B cell (primary cell): ENCODE measurements at regions not wholly inside any gene's neighbourhood (a gene's known extent, or its start where the extent isn't known, plus 50 kb on each side); places are given as distances from the start of the nearest gene placed in this dataset.
"Not testable (repeated sequence)": the region's sequence is repeated elsewhere in the genome, so short reads cannot be mapped to it uniquely, and the experiment has no call there.

Experiments
- ATAC-seq: fragments of 200-7000 bp; cut with Tn5 transposase; one replicate; pipeline ENCODE4 v1.10.0; 2021; ENCODE audit warnings: low read depth, mild to moderate bottlenecking, moderate number of reproducible peaks, moderate library complexity
- CTCF ChIA-PET: fragments of 350-600 bp; sonication (Branson Sonifier 250); formaldehyde crosslinking; loops from one replicate; lab custom pipeline; 2021; ENCODE audit warnings: antibody characterized with exemption, inconsistent platforms; lab: Charles Lee
- POLR2A ChIA-PET: fragments of 350-600 bp; sonication (Branson Sonifier 250); formaldehyde crosslinking; loops from one replicate; lab custom pipeline; 2021; ENCODE audit warnings: antibody characterized with exemption; lab: Charles Lee
- DNase-seq: peaks from one replicate; pipeline ENCODE4 v3.0.0; 2013
- H2AFZ ChIP-seq: 2 replicates; pipeline ENCODE4 v1.6.1; 2012; ENCODE audit warnings: mild to moderate bottlenecking, low read depth, low read length; ENCODE audit not compliant: insufficient read depth, poor library complexity, severe bottlenecking
- H3K27ac ChIP-seq, 2 donors: 1 replicate in 1 of 2; 2 replicates in 1 of 2; pipeline ENCODE4 v1.5.1; 2012 to 2013; ENCODE audit warnings: low read length in 2 of 2, mild to moderate bottlenecking in 2 of 2, moderate library complexity in 1 of 2
- H3K27me3 ChIP-seq, 4 experiments: fragments of 200-600 bp in 1 of 4; sonication (generic) in 1 of 4; replicated peaks in 1 of 4; 1 replicate in 2 of 4; 2 replicates in 2 of 4; pipeline versions ENCODE4 v1.6.1 to v1.7.0; 2013 to 2016; ENCODE audit warnings: low read length in 3 of 4, mild to moderate bottlenecking in 2 of 4, mixed read lengths in 1 of 4, moderate library complexity in 1 of 4; ENCODE audit not compliant: insufficient read depth in 4 of 4, control insufficient read depth in 3 of 4; ENCODE audit errors: control extremely low read depth in 1 of 4
- H3K36me3 ChIP-seq, 2 experiments: replicated peaks in 1 of 2; 1 replicate in 1 of 2; 2 replicates in 1 of 2; pipeline versions ENCODE4 v1.6.1 to v1.7.1; 2013; ENCODE audit warnings: low read length in 1 of 2; ENCODE audit not compliant: insufficient read depth in 2 of 2, control insufficient read depth in 1 of 2; ENCODE audit errors: control extremely low read depth in 1 of 2, extremely low read depth in 1 of 2
- H3K4me1 ChIP-seq, 2 donors: fragments of 200-600 bp in 1 of 2; sonication (generic) in 1 of 2; 1 replicate in 1 of 2; 2 replicates in 1 of 2; pipeline versions ENCODE4 v1.5.1 to v1.6.1; 2013 to 2017; ENCODE audit warnings: low read length in 2 of 2; ENCODE audit not compliant: control insufficient read depth in 2 of 2, insufficient read depth in 2 of 2
- H3K4me2 ChIP-seq: replicated peaks from 2 replicates; pipeline ENCODE3; 2012; ENCODE audit warnings: mild to moderate bottlenecking, low read depth, low read length; ENCODE audit not compliant: poor library complexity, severe bottlenecking
- H3K4me3 ChIP-seq, 5 experiments: fragments of 200-600 bp in 1 of 5; sonication (generic) in 1 of 5; 1 replicate in 3 of 5; 2 replicates in 2 of 5; pipeline versions ENCODE4 v1.5.1 to v1.7.0; 2011 to 2016; ENCODE audit warnings: low read length in 4 of 5, mild to moderate bottlenecking in 4 of 5, low read depth in 2 of 5, control low read depth in 1 of 5, moderate library complexity in 1 of 5; ENCODE audit not compliant: insufficient read depth in 1 of 5; ENCODE audit errors: control extremely low read depth in 1 of 5, extremely low read depth in 1 of 5
- H3K79me2 ChIP-seq: fragments of 200-600 bp; sonication (generic); one replicate; pipeline ENCODE4 v1.6.0; 2016; ENCODE audit warnings: low read length; ENCODE audit not compliant: control insufficient read depth, insufficient read depth
- H3K9ac ChIP-seq: fragments of 200-600 bp; sonication (generic); 2 replicates; pipeline ENCODE4 v1.6.1; 2017; ENCODE audit warnings: mild to moderate bottlenecking, low read length, moderate library complexity
- H3K9me3 ChIP-seq, 3 donors: one replicate each; pipeline versions ENCODE4 v1.6.1 to v1.7.1; 2013; ENCODE audit warnings: low read length in 2 of 3; ENCODE audit not compliant: control insufficient read depth in 2 of 3, insufficient read depth in 1 of 3; ENCODE audit errors: control extremely low read depth in 1 of 3
- H4K20me1 ChIP-seq: 2 replicates; pipeline ENCODE4 v1.6.0; 2012; ENCODE audit warnings: mild to moderate bottlenecking, low read length; ENCODE audit not compliant: insufficient read depth, control insufficient read depth, poor library complexity, severe bottlenecking
- H3K27ac Mint-ChIP-seq: one replicate; pipeline ENCODE4 v1.8.0; 2021; ENCODE audit warnings: mixed read lengths
- H3K27me3 Mint-ChIP-seq: one replicate; pipeline ENCODE4 v1.8.0; 2021; ENCODE audit warnings: mixed read lengths
- H3K4me1 Mint-ChIP-seq: one replicate; pipeline ENCODE4 v1.8.0; 2021; ENCODE audit warnings: mixed read lengths
- H3K4me3 Mint-ChIP-seq: one replicate; pipeline ENCODE4 v1.8.0; 2021; ENCODE audit warnings: mixed read lengths
- H3K9me3 Mint-ChIP-seq: one replicate; pipeline ENCODE4 v1.8.0; 2022; ENCODE audit warnings: mixed read lengths; ENCODE audit not compliant: insufficient read depth
- CTCF ChIP-seq: fragments of 200-600 bp; IDR thresholded peaks from one replicate; pipeline ENCODE4 v1.8.0; 2022; ENCODE audit warnings: antibody characterized with exemption, mild to moderate bottlenecking
- EZH2 ChIP-seq: IDR thresholded peaks from 2 replicates; pipeline ENCODE4 v1.6.1; 2012; ENCODE audit warnings: borderline replicate concordance, low read depth, mild to moderate bottlenecking, moderate library complexity, low read length; ENCODE audit not compliant: insufficient read depth, poor library complexity, severe bottlenecking
- WGBS: methylation state at CpG from one replicate; pipeline ENCODE4 v1.1.5; 2013; ENCODE audit warnings: missing lambda C conversion rate; ENCODE audit not compliant: insufficient coverage; 5-methylcytosine and 5-hydroxymethylcytosine counted together
- intact Hi-C: fragments of 100-400 bp; cut with micrococcal nuclease; formaldehyde crosslinking; loops from one replicate; pipeline ENCODE4 v1.10.0; 2022

- H3K36me3 ChIP-seq = no peaks in the 10 kb centered on the region
- DNase-seq (no peak), ATAC-seq (no peak)
- no peak overlapping the region for H3K9ac ChIP-seq
- WGBS = 85% methylated on average over 8 of the region's 8 CpGs
- H3K4me3 ChIP-seq = no peak overlapping the region
- H3K9me3 ChIP-seq = no peaks in the 10 kb centered on the region
- no peaks in the 10 kb centered on the region for H3K79me2 ChIP-seq
- H3K4me2 ChIP-seq = no peak overlapping the region
- intact Hi-C loops = no loop called here
- Mint-ChIP-seq H3K4me3 (no peak overlapping the region), H3K27ac (no peak overlapping the region), H3K4me1 (no peaks in the 10 kb centered on the region), H3K27me3 (peaks cover 4% of the 10 kb centered on the region), H3K9me3 (no peaks in the 10 kb centered on the region)
- CTCF ChIA-PET = no interaction called here
- H3K27me3 ChIP-seq = no peaks in the 10 kb centered on the region
- H3K27ac ChIP-seq = no peak overlapping the region
- no peak overlapping the region for H2AFZ ChIP-seq
- no peaks in the 10 kb centered on the region for H3K4me1 ChIP-seq
- no peaks in the 10 kb centered on the region for H4K20me1 ChIP-seq
- POLR2A ChIA-PET = interaction anchor here (0.7 kb wide), 1 partner anchor 12 kb away, joined by 6 read pairs; no protein-coding TSS in a partner anchor
- TF ChIP-seq EZH2 (no peak), CTCF (no peak)
Observed at GRCh38 chr4:57182132-57182874, 72.1 kb upstream of the IGFBP7 start.

GRCh38 chr4:57173136-57173535, 63.0 kb upstream of the IGFBP7 start:
- H3K4me2 ChIP-seq, H3K4me1 Mint-ChIP-seq, H2AFZ ChIP-seq, H3K27ac ChIP-seq, H4K20me1 ChIP-seq, H3K27me3 Mint-ChIP-seq, POLR2A ChIA-PET, H3K36me3 ChIP-seq, H3K79me2 ChIP-seq, H3K27ac Mint-ChIP-seq, ATAC-seq, H3K4me1 ChIP-seq, H3K9me3 Mint-ChIP-seq, H3K27me3 ChIP-seq, H3K9ac ChIP-seq, H3K9me3 ChIP-seq, H3K4me3 ChIP-seq, CTCF ChIA-PET, intact Hi-C loops, H3K4me3 Mint-ChIP-seq, DNase-seq: not testable (repeated sequence)
- 98% methylated on average over 15 of the region's 30 CpGs for WGBS
